ENCODE measurements at regions not wholly inside any gene's neighbourhood (a gene's known extent, or its start where the extent isn't known, plus 50 kb on each side); places are given as distances from the start of the nearest gene placed in this dataset.

GRCh38 chr3:107455621-107456020 lies 67.1 kb upstream of the BBX start (continued):
- TF ChIP-seq CTCF (IDR thresholded peaks at IDR 0.05; ENCODE audit: control extremely low read depth in 1 of 3, insufficient read depth in 1 of 3, low read depth in 1 of 3, low read length in 3 of 3) = no peak
- no peak for TF ChIP-seq JUN (IDR thresholded peaks at IDR 0.05; ENCODE audit: low read depth, low read length)
- no peak for TF ChIP-seq NANOG (IDR thresholded peaks at IDR 0.05; ENCODE audit: insufficient read depth, low read depth, low read length, poor library complexity, severe bottlenecking)
- TF ChIP-seq YY1 (IDR thresholded peaks at IDR 0.05; ENCODE audit: low read depth, low read length) = no peak
- no peak for TF ChIP-seq HDAC2 (IDR thresholded peaks at IDR 0.05; ENCODE audit: borderline replicate concordance in 1 of 2, low read depth in 2 of 2, low read length in 2 of 2)
- TF ChIP-seq CBX8 (IDR thresholded peaks at IDR 0.05; ENCODE audit: borderline replicate concordance, low read depth, low read length) = no peak
- no peak for TF ChIP-seq KDM1A (IDR thresholded peaks at IDR 0.05; ENCODE audit: borderline replicate concordance, low read length)
- TF ChIP-seq BRCA1 (IDR thresholded peaks at IDR 0.05; ENCODE audit: low read depth, low read length) = no peak
- no peak for TF ChIP-seq GTF2F1 (IDR thresholded peaks at IDR 0.05; ENCODE audit: borderline replicate concordance, low read depth, low read length)
- no peak for TF ChIP-seq MAFK (IDR thresholded peaks at IDR 0.05; ENCODE audit: low read depth, low read length)

Measured in H1 (cell line).